Dermis blood vessel endothelial cell (primary cell): ENCODE measurements at regions not wholly inside any gene's neighbourhood (a gene's known extent, or its start where the extent isn't known, plus 50 kb on each side); places are given as distances from the start of the nearest gene placed in this dataset.
A peak's percentile ranks its signal among the peaks of the same experiment; 100 is the strongest.
"Not testable (repeated sequence)": the region's sequence is repeated elsewhere in the genome, so short reads cannot be mapped to it uniquely, and the experiment has no call there.

Experiments used
- DNase-seq: peaks from one replicate; pipeline ENCODE4 v3.0.0; 2010

GRCh38 chr4:123162859-123163258 is 233.7 kb upstream of the SPRY1 start:
- no peak for DNase-seq

- DNase-seq: no peak
Observed at GRCh38 chr4:123163501-123163900, 233.1 kb upstream of the SPRY1 start.

GRCh38 chr4:123166023-123166422 is 230.6 kb upstream of the SPRY1 start:
- no peak for DNase-seq

GRCh38 chr4:123167931-123168330 is 228.7 kb upstream of the SPRY1 start:
- DNase-seq: no peak

- DNase-seq: no peak
Observed at GRCh38 chr4:123168812-123169211, 227.8 kb upstream of the SPRY1 start.

GRCh38 chr4:123170843-123171242 is 225.8 kb upstream of the SPRY1 start:
- peak; percentile 4 for DNase-seq

- no peak for DNase-seq
Observed at GRCh38 chr4:123176605-123177004, 220.0 kb upstream of the SPRY1 start.

- no peak for DNase-seq
Observed at GRCh38 chr4:123182289-123182688, 214.3 kb upstream of the SPRY1 start.

- no peak for DNase-seq
Observed at GRCh38 chr4:123183308-123183707, 213.3 kb upstream of the SPRY1 start.

GRCh38 chr4:123183754-123184153 is 212.8 kb upstream of the SPRY1 start:
- not testable (repeated sequence) for DNase-seq

- DNase-seq: no peak
Observed at GRCh38 chr4:123186731-123187130, 209.9 kb upstream of the SPRY1 start.

GRCh38 chr4:123190176-123190575 is 206.4 kb upstream of the SPRY1 start:
- DNase-seq: no peak

GRCh38 chr4:123191728-123192127 is 204.9 kb upstream of the SPRY1 start:
- no peak for DNase-seq

- DNase-seq: no peak
Observed at GRCh38 chr4:123193802-123194367, 202.7 kb upstream of the SPRY1 start.

- DNase-seq: no peak
Observed at GRCh38 chr4:123198706-123199105, 197.9 kb upstream of the SPRY1 start.

GRCh38 chr4:123200051-123200940 is 196.3 kb upstream of the SPRY1 start:
- no peak for DNase-seq

- no peak for DNase-seq
Observed at GRCh38 chr4:123204737-123205136, 191.9 kb upstream of the SPRY1 start.

- no peak for DNase-seq
Observed at GRCh38 chr4:123206016-123206415, 190.6 kb upstream of the SPRY1 start.

- DNase-seq: no peak
Observed at GRCh38 chr4:123209436-123209835, 187.2 kb upstream of the SPRY1 start.

- DNase-seq: no peak
Observed at GRCh38 chr4:123215536-123215935, 181.1 kb upstream of the SPRY1 start.

GRCh38 chr4:123216543-123216942 is 180.1 kb upstream of the SPRY1 start:
- DNase-seq: no peak

- DNase-seq: no peak
Observed at GRCh38 chr4:123216946-123217345, 179.6 kb upstream of the SPRY1 start.

GRCh38 chr4:123217664-123218063 is 178.9 kb upstream of the SPRY1 start:
- peak; percentile 5 for DNase-seq

- DNase-seq: no peak
Observed at GRCh38 chr4:123218981-123219380, 177.6 kb upstream of the SPRY1 start.
